Hepatocyte (in vitro differentiated cells): ENCODE measurements at regions not wholly inside any gene's neighbourhood (a gene's known extent, or its start where the extent isn't known, plus 50 kb on each side); places are given as distances from the start of the nearest gene placed in this dataset.

ENCODE experiments used
- DNase-seq: peaks from one replicate; pipeline ENCODE4 v3.0.0-alpha.2; 2016; ENCODE audit warnings: low spot score
- H2AFZ ChIP-seq: fragments of 200-600 bp; sonication (generic); 2 replicates; pipeline ENCODE4 v1.6.0; 2016; ENCODE audit warnings: antibody characterized with exemption, mild to moderate bottlenecking
- H3K27ac ChIP-seq: fragments of 200-600 bp; sonication (generic); 2 replicates; pipeline ENCODE4 v1.5.1; 2016; ENCODE audit warnings: mild to moderate bottlenecking
- H3K27me3 ChIP-seq: fragments of 200-600 bp; sonication (generic); 2 replicates; pipeline ENCODE4 v1.6.1; 2016
- H3K36me3 ChIP-seq: fragments of 200-600 bp; sonication (generic); replicated peaks from 2 replicates; pipeline ENCODE4 v1.5.1; 2016; ENCODE audit warnings: low read depth; ENCODE audit not compliant: insufficient read depth
- H3K4me1 ChIP-seq: fragments of 200-600 bp; sonication (generic); 2 replicates; pipeline ENCODE4 v1.5.1; 2016; ENCODE audit warnings: mild to moderate bottlenecking, moderate library complexity; ENCODE audit not compliant: insufficient read depth
- H3K4me2 ChIP-seq: fragments of 200-600 bp; sonication (generic); 2 replicates; pipeline ENCODE4 v1.6.0; 2016
- H3K4me3 ChIP-seq: fragments of 200-600 bp; sonication (generic); 2 replicates; pipeline ENCODE4 v1.5.1; 2016; ENCODE audit warnings: mild to moderate bottlenecking
- H3K79me2 ChIP-seq: fragments of 200-600 bp; sonication (generic); 2 replicates; pipeline ENCODE4 v1.6.0; 2017; ENCODE audit warnings: mild to moderate bottlenecking
- H3K9me2 ChIP-seq: fragments of 200-600 bp; sonication (generic); replicated peaks from 2 replicates; pipeline ENCODE4 v1.6.0; 2017; ENCODE audit warnings: mild to moderate bottlenecking; ENCODE audit not compliant: insufficient read depth
- H3K9me3 ChIP-seq: fragments of 200-600 bp; sonication (generic); 2 replicates; pipeline ENCODE4 v1.5.1; 2016; ENCODE audit warnings: low read depth, mild to moderate bottlenecking
- H4K20me1 ChIP-seq: fragments of 200-600 bp; sonication (generic); 2 replicates; pipeline ENCODE4 v1.6.0; 2016; ENCODE audit warnings: mild to moderate bottlenecking; ENCODE audit not compliant: insufficient read depth, poor library complexity, severe bottlenecking
- CTCF ChIP-seq: fragments of 200-600 bp; sonication (generic); IDR thresholded peaks from 2 replicates; pipeline ENCODE4 v1.5.1; 2016; ENCODE audit warnings: antibody characterized with exemption, mild to moderate bottlenecking; ENCODE audit not compliant: poor library complexity
- EZH2 ChIP-seq: fragments of 200-600 bp; sonication (generic); IDR thresholded peaks from 2 replicates; pipeline ENCODE4 v1.6.1; 2016; ENCODE audit warnings: antibody characterized with exemption, mild to moderate bottlenecking, borderline replicate concordance
- EZH2phosphoT487 ChIP-seq: fragments of 200-600 bp; sonication (generic); IDR thresholded peaks from one replicate; pipeline ENCODE4 v1.6.1; 2018; ENCODE audit warnings: antibody characterized with exemption, mild to moderate bottlenecking, low read depth, moderate library complexity; ENCODE audit not compliant: unreplicated experiment, severe bottlenecking
- WGBS: methylation state at CpG from one replicate; pipeline ENCODE4 v1.1.6; 2016; ENCODE audit warnings: low lambda C conversion rate; ENCODE audit errors: missing lambda C conversion rate; 5-methylcytosine and 5-hydroxymethylcytosine counted together

DNA sequence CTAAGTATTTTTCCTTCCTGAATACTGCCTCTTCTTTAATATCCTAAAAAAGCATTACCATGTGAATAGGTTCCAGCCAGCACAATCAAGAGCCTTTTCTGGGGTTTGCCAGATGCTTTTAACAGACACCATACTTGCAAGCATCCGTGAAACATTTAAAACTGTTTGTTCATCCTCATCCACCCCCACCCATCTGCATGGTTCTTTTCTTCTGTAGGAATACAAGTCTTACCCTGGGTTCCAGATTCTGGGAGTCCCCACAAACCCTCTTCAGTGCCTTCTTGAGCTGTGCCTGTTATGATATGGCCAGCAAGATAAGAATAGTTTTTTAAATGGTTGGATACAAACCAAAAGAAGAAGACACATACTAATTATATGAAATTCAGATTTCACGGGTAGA lies 354.9 kb upstream of the PLXNA2 start:
- Histone ChIP-seq H3K9me3 (no peaks in the 10 kb centered on the region), H3K4me3 (no peak overlapping the region), H3K27ac (no peak overlapping the region), H3K79me2 (no peaks in the 10 kb centered on the region), H3K27me3 (no peaks in the 10 kb centered on the region), H4K20me1 (no peaks in the 10 kb centered on the region), H3K36me3 (no peaks in the 10 kb centered on the region), H2AFZ (no peak overlapping the region), H3K4me1 (no peaks in the 10 kb centered on the region), H3K4me2 (no peak overlapping the region), H3K9me2 (no peaks in the 10 kb centered on the region)
- TF ChIP-seq EZH2 (no peak), EZH2phosphoT487 (no peak), CTCF (no peak)
- 81% methylated on average over 2 of the region's 2 CpGs for WGBS
- DNase-seq, result no peak

GRCh38 chr1:208600456-208601190 lies 356.4 kb upstream of the PLXNA2 start:
- Histone ChIP-seq H2AFZ (no peak overlapping the region), H3K27ac (no peak overlapping the region), H3K79me2 (no peaks in the 10 kb centered on the region), H3K36me3 (no peaks in the 10 kb centered on the region), H3K4me1 (no peaks in the 10 kb centered on the region), H3K4me3 (no peak overlapping the region), H3K9me3 (no peaks in the 10 kb centered on the region), H3K9me2 (no peaks in the 10 kb centered on the region), H4K20me1 (no peaks in the 10 kb centered on the region), H3K4me2 (no peak overlapping the region), H3K27me3 (no peaks in the 10 kb centered on the region)
- no peak for DNase-seq
- 34% methylated on average over 6 of the region's 6 CpGs for whole genome bisulfite sequencing
- no peak for TF ChIP-seq EZH2phosphoT487
- TF ChIP-seq CTCF, result no peak
- no peak for TF ChIP-seq EZH2

DNA sequence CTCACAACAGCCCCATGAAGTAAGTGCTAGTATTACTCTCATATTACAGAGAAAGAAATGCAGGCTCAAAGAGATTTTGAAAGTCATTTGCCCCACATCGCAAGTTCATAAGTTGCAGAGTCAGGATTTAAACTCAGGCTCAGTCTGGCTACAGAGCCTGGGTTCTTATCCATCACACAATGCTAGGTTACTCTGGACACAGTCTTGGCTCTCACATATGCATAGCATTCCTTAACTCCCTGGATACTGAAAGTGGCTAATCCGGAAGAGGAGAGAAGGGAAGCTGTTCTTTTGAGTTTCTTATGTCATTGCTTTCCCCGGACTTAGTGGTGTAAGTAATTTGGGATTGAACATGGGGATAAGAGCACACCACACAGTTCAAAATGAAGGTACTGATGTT lies 357.4 kb upstream of the PLXNA2 start:
- 54% methylated on average over 3 of the region's 3 CpGs for WGBS

More for the DNA sequence above, 357.4 kb upstream of the PLXNA2 start:
- TF ChIP-seq CTCF, result no peak
- Histone ChIP-seq H3K4me3 (no peak overlapping the region), H3K27ac (no peak overlapping the region), H3K4me2 (peak overlapping the region; percentile 28), H3K36me3 (no peaks in the 10 kb centered on the region), H3K79me2 (no peaks in the 10 kb centered on the region), H3K9me3 (no peaks in the 10 kb centered on the region), H3K27me3 (no peaks in the 10 kb centered on the region), H2AFZ (no peak overlapping the region), H3K9me2 (no peaks in the 10 kb centered on the region), H4K20me1 (no peaks in the 10 kb centered on the region), H3K4me1 (no peaks in the 10 kb centered on the region)
- no peak for DNase-seq
